Non-pigmented ciliary epithelial cell (primary cell): ENCODE measurements at regions not wholly inside any gene's neighbourhood (a gene's known extent, or its start where the extent isn't known, plus 50 kb on each side); places are given as distances from the start of the nearest gene placed in this dataset.

Experiments
- DNase-seq: peaks from one replicate; pipeline ENCODE4 v3.0.0-alpha.2; 2010; ENCODE audit warnings: low read depth

GRCh38 chr9:115369322-115369957 is 251.5 kb upstream of the TNC start:
- peak; percentile 71 for DNase-seq

DNA sequence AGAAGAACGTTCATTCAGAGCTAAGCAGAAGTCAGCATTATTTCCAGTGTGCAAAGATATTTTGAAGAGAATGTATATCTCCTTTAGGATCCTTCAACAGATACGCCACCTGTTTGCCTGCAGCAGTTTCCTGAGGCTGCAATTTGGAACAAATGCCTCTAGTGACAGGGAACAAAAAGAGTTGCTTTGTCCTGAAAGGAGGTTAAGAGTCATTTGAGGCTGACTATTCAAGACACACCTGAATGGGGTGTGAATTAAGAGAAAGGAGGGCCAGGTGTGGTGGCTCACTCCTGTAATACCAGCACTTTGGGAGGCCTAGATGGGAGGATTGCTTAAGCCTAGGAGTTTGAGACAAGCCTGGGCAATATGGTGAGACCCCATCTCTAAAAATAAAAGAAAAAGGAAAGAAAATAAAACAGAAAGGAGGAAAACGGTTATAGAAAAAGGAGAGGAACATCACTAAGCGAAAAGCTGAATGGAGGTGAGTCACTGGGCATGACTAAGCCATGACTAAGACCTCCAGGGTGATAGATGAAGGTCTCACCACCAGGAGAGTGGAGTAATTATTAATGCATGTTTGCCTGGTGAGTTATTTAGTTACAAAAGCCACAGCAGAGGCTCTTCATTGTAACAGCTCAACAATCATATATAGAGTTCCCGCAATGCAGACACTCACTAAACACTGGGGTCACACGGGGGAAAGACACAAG is 255.2 kb upstream of the TNC start:
- peak; percentile 97 for DNase-seq

DNA sequence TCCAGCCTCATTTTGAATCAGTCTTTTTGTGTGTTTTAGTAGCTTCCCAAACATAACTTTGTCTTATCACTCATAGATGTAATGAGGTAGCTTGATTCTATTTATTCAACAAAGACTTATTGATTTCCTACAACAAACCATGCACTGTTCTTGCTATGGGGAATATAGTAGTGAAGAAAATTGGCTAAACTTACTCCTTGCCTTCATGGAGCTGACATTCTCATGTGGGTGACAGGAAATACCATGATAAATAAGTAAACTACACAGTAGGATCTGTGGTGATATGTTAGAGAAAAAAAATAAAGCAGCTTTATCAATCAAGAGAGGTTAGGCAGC is 255.7 kb upstream of the TNC start:
- no peak for DNase-seq

DNA sequence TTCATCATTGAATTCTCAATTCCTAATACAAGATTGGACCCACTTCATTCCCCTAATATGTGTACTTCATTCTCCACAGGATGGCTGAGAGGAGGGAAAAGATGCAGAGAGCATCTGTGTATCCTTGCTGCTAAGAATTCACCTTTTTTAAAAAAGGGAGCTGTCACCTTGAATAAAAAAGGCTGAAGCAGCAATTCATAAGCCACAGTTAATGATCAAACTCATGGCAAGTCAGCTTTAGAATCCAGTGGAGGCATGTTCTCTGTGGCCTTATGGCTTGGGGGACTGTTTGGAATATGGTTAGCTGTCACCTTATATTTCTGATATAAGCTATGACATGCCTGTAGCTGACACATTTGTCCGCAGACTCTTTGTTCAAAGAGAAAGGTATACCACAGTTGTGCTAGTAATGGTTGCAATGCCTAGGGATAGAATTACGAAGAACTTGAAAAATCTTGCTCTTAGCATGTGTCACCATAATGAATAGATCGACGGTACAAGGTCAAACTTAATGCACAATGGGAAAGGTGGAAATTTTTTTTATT is 256.8 kb upstream of the TNC start:
- DNase-seq = no peak

DNA sequence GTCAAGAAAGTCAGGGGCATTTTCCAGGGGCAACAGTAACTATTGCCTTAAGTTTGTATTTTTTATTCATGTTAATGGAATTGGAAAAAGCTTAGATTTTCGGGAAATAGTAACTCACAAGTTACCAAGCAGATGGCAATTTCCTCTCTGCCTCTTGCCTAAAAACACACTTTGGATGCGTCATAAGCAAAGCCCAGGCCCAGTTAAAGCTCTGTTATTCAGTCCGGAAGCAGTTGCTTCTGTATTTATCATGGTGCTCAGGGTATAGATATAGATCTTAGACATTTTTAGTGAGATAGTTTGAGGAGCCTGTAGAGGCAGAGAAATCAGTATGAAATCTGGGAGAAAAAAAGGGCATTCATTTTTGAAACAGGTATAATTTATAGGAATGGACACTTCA is 260.3 kb upstream of the TNC start:
- DNase-seq = no peak

DNA sequence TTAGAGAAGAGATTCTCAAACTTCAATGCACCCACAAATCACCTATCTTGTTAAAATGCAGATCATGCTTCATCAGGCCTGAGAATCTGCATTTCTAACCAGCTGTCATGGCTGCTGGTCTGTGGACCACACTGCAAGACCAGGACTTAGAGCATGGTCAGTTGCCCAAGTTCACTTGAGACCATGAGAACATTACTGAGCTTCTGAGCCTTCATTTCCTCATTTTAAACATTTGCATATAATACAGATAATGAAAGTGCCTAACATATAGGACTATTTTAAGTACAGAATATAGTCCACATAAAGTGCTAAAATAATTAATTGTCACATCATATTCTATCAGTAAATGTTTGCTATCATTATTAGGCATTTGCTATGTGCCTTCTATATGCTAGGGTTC is 260.8 kb upstream of the TNC start:
- no peak for DNase-seq

DNA sequence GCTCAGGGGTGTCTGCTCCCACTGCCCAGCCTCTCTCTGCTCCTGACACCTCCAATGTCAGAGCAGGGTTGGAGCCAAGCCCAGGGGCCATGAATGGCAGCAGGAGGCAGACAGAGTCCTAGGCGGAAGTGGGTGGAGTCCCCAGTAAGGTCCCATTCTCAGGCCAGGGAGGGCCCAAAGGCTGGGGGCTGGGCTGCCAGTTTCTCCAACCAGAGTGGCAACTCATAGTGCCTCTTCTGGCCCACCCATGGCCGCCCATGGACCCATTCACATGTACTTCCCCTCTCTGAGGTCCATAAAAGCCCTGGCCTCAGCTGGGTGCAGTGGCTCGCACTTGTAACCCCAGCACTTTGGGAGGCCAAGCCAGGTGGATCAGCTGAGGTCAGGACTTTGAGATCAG is 261.8 kb upstream of the TNC start:
- DNase-seq = no peak

DNA sequence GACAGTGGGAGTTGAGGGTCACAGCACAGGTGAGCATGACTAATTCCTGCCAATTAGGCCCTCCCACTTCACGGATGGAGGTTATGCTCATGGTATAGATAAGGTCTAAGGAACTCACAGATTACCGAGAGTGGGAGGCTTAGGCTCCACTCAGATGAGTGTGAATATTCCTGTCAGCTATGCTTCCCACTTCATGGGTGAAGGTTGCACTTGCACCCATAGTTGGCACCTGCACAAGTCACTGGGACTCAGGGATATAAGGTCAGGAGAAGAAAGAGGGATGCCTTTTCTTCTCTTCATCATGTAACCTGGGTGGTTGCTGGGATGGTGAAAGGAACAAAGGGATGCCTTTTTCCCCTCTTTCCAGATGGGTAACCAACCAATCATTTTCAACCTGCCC is 264.9 kb upstream of the TNC start:
- DNase-seq = no peak

GRCh38 chr9:115385383-115386122 is 267.6 kb upstream of the TNC start:
- no peak for DNase-seq

- no peak for DNase-seq
Measured at GRCh38 chr9:115386963-115387770, 269.2 kb upstream of the TNC start.

- no peak for DNase-seq
Measured at GRCh38 chr9:115391168-115391825, 273.3 kb upstream of the TNC start.

DNA sequence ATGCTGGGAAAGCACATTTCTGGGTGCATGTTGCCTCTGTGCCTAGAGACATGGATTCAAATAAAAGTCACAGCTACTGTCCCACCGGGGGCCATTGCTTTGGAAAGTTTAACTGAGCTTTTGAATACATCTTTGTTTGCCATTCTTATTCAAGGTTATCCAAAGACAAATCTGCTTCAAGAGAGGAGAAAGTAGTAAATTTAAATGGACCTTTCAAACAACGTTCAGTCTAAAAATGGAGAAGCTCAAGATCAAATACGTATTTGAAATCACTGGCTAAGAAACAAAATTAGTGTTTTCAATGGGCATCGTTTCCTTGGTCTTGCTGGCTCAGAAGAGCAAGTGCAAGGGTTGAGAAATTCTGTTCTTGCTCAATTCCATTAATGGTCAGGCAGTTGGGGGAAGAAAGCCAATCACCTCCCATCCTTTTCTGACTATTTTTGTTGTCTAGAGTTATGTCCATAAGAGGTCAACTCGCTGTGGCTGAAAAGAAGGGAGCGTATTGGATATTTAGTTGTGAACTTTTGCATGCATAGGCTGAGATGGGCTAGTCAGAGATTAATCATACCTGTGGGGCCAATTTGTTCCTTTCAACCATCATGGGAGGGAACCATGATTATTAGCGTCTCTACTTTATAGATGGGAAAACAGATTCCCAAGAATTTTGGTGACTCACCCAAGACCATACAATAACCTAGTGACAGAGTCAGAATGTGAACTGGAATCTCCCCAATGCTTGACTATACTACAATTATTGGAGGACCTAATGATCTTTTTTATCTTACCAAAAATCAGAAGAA is 276.2 kb upstream of the TNC start:
- DNase-seq = no peak

GRCh38 chr9:115395511-115396021 is 277.6 kb upstream of the TNC start:
- DNase-seq = no peak

DNA sequence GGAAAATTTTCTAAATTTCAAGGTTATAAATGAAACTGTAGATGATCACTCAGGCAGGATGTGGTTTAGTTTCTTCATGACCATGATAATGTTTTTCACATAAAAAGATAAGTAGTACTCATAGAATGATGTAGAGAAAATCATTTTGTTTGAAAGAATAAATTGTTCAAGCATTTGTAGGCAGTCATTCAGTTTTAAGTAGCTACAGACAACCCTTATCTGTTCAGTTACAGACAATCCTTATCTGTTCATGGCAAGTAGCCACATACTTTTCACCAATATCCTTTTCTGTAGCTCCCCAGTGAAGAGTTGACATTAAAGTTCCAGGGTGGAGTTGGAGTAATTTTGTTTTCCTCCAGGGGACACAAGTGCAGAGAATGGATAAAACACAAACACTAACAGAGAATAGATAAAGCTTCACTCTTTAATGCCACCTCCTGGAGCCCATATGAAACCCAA is 278.1 kb upstream of the TNC start:
- DNase-seq = no peak

DNA sequence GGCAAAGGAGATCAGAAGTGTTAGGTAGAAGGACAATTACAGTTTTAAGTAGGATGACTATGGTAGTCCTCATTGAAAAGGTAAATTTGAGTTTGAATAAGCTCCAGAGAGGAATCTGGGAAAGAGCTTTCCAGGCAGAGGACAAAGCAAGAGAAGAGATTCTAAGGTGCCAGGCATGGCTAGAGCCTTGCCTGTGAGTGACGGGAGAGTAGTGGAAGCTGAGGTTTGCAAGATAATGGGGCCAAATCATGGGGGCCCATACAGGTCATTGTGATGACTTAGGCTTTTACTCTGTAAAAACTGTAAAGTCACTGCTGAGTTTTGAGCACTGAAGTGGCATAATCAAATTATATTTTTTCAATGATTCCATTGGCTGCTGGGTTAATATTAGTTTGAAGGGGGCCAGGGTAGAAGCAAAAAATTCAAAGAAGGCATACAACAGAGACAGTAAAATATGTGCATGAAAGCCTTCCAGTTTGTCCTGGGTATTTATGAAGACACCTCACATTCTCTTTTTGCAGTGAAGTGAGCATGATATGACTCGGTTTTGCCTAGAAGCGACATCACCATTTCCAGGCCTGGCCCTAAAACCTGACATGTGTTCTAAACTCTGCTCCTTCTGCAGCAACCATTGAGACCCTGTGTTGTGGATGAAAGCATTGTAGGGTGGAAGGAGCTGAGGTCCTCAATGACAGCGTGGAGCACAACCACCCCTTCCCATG is 279.8 kb upstream of the TNC start:
- no peak for DNase-seq

- DNase-seq = no peak
Measured at GRCh38 chr9:115398313-115398650, 280.3 kb upstream of the TNC start.

GRCh38 chr9:115398996-115399395 is 281.0 kb upstream of the TNC start:
- DNase-seq = no peak

- peak; percentile 56 for DNase-seq
Measured at GRCh38 chr9:115400796-115401195, 282.8 kb upstream of the TNC start.

DNA sequence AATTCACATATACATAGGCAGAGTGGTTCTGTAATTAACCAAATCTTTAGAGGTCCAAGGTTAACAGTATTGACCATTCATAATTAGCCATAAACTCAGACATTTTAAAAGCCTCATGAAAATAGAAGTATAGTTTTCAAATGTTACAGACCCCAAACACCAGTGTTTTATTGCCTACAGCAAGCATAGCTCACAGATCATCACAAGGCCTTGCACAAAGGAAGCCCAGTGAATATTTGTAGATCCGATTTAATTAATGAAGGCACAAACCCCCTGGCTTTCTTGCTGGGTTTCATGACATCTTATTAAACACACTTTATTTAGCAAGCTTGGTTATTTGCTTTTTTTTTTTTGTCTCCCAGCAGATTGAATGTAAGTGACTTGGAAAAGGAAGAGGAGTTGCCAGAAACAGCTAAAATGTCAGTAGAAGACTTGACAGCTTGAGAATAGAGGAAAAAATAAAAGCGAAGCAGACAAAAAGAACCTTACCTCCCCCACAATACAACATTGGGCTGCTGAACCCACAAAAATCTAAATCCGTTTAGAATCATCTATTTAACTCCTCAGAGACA is 283.9 kb upstream of the TNC start:
- DNase-seq = no peak

- no peak for DNase-seq
Measured at GRCh38 chr9:115403753-115404152, 285.8 kb upstream of the TNC start.
